SKM-1 treated with dmso at 0.1 percent for 144 hours (cell line): ENCODE measurements at regions not wholly inside any gene's neighbourhood (a gene's known extent, or its start where the extent isn't known, plus 50 kb on each side); places are given as distances from the start of the nearest gene placed in this dataset.

ENCODE experiments used
- DNase-seq: peaks from one replicate; lab custom pipeline; 2025; ENCODE audit not compliant: unreplicated experiment; lab: John Stamatoyannopoulos, UW

DNA sequence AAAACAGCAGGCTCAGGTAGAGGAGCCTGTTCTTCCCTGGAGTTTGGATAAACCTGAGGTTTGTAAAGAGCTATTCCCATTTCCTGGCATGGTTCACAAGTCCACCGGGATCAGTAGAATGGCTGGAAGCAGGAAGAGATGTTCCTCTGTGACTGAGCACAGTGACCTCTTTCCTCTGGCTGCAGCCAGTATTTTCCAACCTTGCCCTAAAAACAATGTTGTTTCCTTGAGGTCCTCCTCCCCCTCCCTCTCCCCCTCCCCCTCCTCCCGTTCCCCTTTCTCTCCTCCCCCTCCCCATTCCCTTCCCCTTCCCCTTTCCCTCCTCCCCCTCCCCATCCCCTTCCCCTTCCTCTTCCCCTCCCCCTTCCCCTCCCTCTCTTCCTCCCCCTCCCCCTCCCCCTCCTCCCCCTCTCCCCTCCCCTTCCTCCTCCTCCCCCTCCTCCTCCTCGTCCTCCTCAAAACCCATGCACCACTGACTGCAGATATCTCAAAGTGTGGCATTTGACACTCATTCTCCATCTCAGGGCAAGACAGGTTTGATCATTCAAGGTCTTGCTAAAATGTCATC lies 58.9 kb upstream of the MON1B start:
- no peak for DNase-seq

DNA sequence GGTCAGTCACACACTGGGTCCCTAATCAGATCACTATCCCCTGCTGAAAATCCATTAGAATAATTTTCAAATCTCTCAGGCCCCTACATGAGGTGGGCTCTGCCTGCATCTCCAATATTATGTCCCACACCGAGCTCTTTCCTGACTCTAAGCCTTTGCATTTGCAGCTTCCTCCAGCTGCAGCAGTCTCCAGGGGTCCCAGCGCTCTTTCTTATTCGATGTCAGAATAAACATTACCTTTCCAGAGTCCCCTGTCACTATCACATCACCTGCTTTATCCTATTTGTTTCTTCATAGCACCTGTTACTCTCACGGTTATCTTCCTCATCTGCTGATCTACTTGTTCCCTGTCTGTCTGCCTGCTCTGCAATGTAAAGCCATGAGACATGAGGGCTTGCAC lies 57.3 kb upstream of the MON1B start:
- DNase-seq: no peak

DNA sequence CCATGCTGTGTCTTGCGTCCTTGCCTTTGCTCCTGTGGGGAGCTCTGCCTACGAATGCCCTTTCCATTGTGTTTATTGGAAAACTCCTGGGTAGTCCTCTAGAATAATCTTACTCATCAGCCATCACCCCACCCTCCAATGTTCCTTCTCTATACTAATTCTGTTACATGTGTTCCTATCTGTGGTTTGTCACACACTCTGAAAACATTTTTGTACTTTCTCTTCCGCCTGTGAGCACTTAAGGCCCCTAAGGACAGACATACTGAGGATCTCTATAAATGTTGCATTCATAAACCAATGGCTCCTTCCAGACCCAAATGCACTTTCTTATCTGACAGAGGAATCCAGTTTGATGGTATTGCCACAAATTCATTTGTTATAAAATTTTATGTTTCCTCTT lies 53.9 kb upstream of the MON1B start:
- no peak for DNase-seq
